ENCODE measurements at regions not wholly inside any gene's neighbourhood (a gene's known extent, or its start where the extent isn't known, plus 50 kb on each side); places are given as distances from the start of the nearest gene placed in this dataset.

- TF ChIP-seq, protein P1, sequence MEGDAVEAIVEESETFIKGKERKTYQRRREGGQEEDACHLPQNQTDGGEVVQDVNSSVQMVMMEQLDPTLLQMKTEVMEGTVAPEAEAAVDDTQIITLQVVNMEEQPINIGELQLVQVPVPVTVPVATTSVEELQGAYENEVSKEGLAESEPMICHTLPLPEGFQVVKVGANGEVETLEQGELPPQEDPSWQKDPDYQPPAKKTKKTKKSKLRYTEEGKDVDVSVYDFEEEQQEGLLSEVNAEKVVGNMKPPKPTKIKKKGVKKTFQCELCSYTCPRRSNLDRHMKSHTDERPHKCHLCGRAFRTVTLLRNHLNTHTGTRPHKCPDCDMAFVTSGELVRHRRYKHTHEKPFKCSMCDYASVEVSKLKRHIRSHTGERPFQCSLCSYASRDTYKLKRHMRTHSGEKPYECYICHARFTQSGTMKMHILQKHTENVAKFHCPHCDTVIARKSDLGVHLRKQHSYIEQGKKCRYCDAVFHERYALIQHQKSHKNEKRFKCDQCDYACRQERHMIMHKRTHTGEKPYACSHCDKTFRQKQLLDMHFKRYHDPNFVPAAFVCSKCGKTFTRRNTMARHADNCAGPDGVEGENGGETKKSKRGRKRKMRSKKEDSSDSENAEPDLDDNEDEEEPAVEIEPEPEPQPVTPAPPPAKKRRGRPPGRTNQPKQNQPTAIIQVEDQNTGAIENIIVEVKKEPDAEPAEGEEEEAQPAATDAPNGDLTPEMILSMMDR (IDR thresholded peaks at IDR 0.05; ENCODE audit: insufficient read depth, low read length, poor library complexity, severe bottlenecking): no peak
- no peak for TF ChIP-seq EZH2phosphoT487 (conservative IDR thresholded peaks at IDR 0.05; ENCODE audit: low read length)
These were observed 190.0 kb upstream of the BMP2 start for GRCh38 chr20:6577451-6577850.

Data from SU-DHL-6 (cell line).